ENCODE measurements at regions not wholly inside any gene's neighbourhood (a gene's known extent, or its start where the extent isn't known, plus 50 kb on each side); places are given as distances from the start of the nearest gene placed in this dataset.

GRCh38 chr17:36813357-36813756 is 123.9 kb upstream of the LHX1 start:
- H2AFZ ChIP-seq: no peak overlapping the region
- H3K36me3 ChIP-seq (replicated peaks; ENCODE audit: insufficient read depth, low read depth): no peaks in the 10 kb centered on the region
- H3K79me2 ChIP-seq: no peaks in the 10 kb centered on the region
- no peak for DNase-seq (ENCODE audit: low spot score)
- H3K4me2 ChIP-seq: no peak overlapping the region
- TF ChIP-seq EZH2phosphoT487 (IDR thresholded peaks at IDR 0.05; ENCODE audit: low read depth, severe bottlenecking, unreplicated experiment): no peak
- no peak for TF ChIP-seq EZH2 (IDR thresholded peaks at IDR 0.05; ENCODE audit: borderline replicate concordance)
- TF ChIP-seq CTCF (IDR thresholded peaks at IDR 0.05; ENCODE audit: poor library complexity): no peak
- H3K4me1 ChIP-seq (ENCODE audit: insufficient read depth): no peaks in the 10 kb centered on the region
- H3K9me3 ChIP-seq (ENCODE audit: low read depth): no peaks in the 10 kb centered on the region
- H3K27me3 ChIP-seq: peaks cover 77% of the 10 kb centered on the region
- WGBS (ENCODE audit: low lambda C conversion rate, missing lambda C conversion rate): 55% methylated on average over 5 of the region's 5 CpGs
- H4K20me1 ChIP-seq (ENCODE audit: insufficient read depth, poor library complexity, severe bottlenecking): no peaks in the 10 kb centered on the region
- H3K9me2 ChIP-seq (replicated peaks; ENCODE audit: insufficient read depth): no peaks in the 10 kb centered on the region
- no peak overlapping the region for H3K4me3 ChIP-seq
- H3K27ac ChIP-seq: no peak overlapping the region

- Histone ChIP-seq H2AFZ (no peak overlapping the region), H3K36me3 (replicated peaks; ENCODE audit: insufficient read depth, low read depth) (no peaks in the 10 kb centered on the region), H4K20me1 (ENCODE audit: insufficient read depth, poor library complexity, severe bottlenecking) (no peaks in the 10 kb centered on the region), H3K79me2 (no peaks in the 10 kb centered on the region), H3K4me2 (no peak overlapping the region), H3K27me3 (peaks cover 70% of the 10 kb centered on the region), H3K4me3 (no peak overlapping the region), H3K27ac (no peak overlapping the region), H3K9me3 (ENCODE audit: low read depth) (no peaks in the 10 kb centered on the region), H3K9me2 (replicated peaks; ENCODE audit: insufficient read depth) (no peaks in the 10 kb centered on the region), H3K4me1 (ENCODE audit: insufficient read depth) (no peaks in the 10 kb centered on the region)
- DNase-seq (ENCODE audit: low spot score): no peak
- TF ChIP-seq EZH2 (IDR thresholded peaks at IDR 0.05; ENCODE audit: borderline replicate concordance) (no peak), CTCF (IDR thresholded peaks at IDR 0.05; ENCODE audit: poor library complexity) (no peak), EZH2phosphoT487 (IDR thresholded peaks at IDR 0.05; ENCODE audit: low read depth, severe bottlenecking, unreplicated experiment) (no peak)
- 63% methylated on average over 17 of the region's 18 CpGs for WGBS (ENCODE audit: low lambda C conversion rate, missing lambda C conversion rate)
Observed at GRCh38 chr17:36813957-36814563, 123.2 kb upstream of the LHX1 start.

GRCh38 chr17:36814958-36815357 is 122.3 kb upstream of the LHX1 start:
- WGBS (ENCODE audit: low lambda C conversion rate, missing lambda C conversion rate): 89% methylated on average over 7 of the region's 7 CpGs
- Histone ChIP-seq H4K20me1 (ENCODE audit: insufficient read depth, poor library complexity, severe bottlenecking) (no peaks in the 10 kb centered on the region), H3K9me2 (replicated peaks; ENCODE audit: insufficient read depth) (no peaks in the 10 kb centered on the region), H3K27me3 (peaks cover 61% of the 10 kb centered on the region), H3K4me3 (no peak overlapping the region), H3K4me1 (ENCODE audit: insufficient read depth) (no peaks in the 10 kb centered on the region), H3K79me2 (no peaks in the 10 kb centered on the region), H3K9me3 (ENCODE audit: low read depth) (no peaks in the 10 kb centered on the region), H3K36me3 (replicated peaks; ENCODE audit: insufficient read depth, low read depth) (no peaks in the 10 kb centered on the region), H2AFZ (no peak overlapping the region), H3K27ac (no peak overlapping the region), H3K4me2 (no peak overlapping the region)
- TF ChIP-seq EZH2 (IDR thresholded peaks at IDR 0.05; ENCODE audit: borderline replicate concordance): no peak
- no peak for TF ChIP-seq CTCF (IDR thresholded peaks at IDR 0.05; ENCODE audit: poor library complexity)
- TF ChIP-seq EZH2phosphoT487 (IDR thresholded peaks at IDR 0.05; ENCODE audit: low read depth, severe bottlenecking, unreplicated experiment): no peak
- DNase-seq (ENCODE audit: low spot score): no peak

All from hepatocyte (in vitro differentiated cells).